Endothelial cell of umbilical vein (primary cell): ENCODE measurements at regions not wholly inside any gene's neighbourhood (a gene's known extent, or its start where the extent isn't known, plus 50 kb on each side); places are given as distances from the start of the nearest gene placed in this dataset.

ENCODE experiments used
- BruUV-seq: library from RNA; stranded (reverse); fragments of 400-500 nt; replicated peaks from 2 replicates; lab custom pipeline; 2021; lab: Mats Ljungman, UMichigan
- CTCF ChIA-PET: fragments of 300-600, 350-600 bp; sonication (Branson Sonifier 250); formaldehyde crosslinking; loops from one replicate; lab custom pipeline; 2021; ENCODE audit warnings: antibody characterized with exemption, inconsistent platforms; lab: Charles Lee
- POLR2A ChIA-PET: fragments of 300-600, 350-600 bp; sonication (Branson Sonifier 250); formaldehyde crosslinking; loops from one replicate; lab custom pipeline; 2021; ENCODE audit warnings: antibody characterized with exemption, inconsistent platforms; lab: Charles Lee
- DNase-seq: peaks from one replicate; pipeline ENCODE4 v3.0.0-alpha.2; 2011; ENCODE audit warnings: low read depth, low spot score
- FAIRE-seq: peaks from 2 replicates; lab custom pipeline; 2011; peaks lifted over from hg19 to GRCh38; lab: Jason Lieb, UNC
- H2AFZ ChIP-seq: 2 replicates; pipeline ENCODE4 v1.6.0; 2012; ENCODE audit warnings: low read depth, low read length, control low read depth, inconsistent platforms
- H3K27ac ChIP-seq: 2 replicates; pipeline ENCODE4 v1.5.1; 2011; ENCODE audit warnings: low read depth, mild to moderate bottlenecking, control low read depth, low read length, moderate library complexity; ENCODE audit not compliant: insufficient read depth
- H3K27me3 ChIP-seq, 2 experiments: 2 replicates each; pipeline versions ENCODE4 v1.6.0 to v1.6.1; 2011; ENCODE audit warnings: low read length in 2 of 2, mixed read lengths in 1 of 2; ENCODE audit not compliant: control insufficient read depth in 2 of 2, insufficient read depth in 2 of 2
- H3K36me3 ChIP-seq, 2 experiments: 2 replicates in 1 of 2; 3 replicates in 1 of 2; pipeline ENCODE4 v1.5.1; 2011; ENCODE audit warnings: low read length in 2 of 2, mild to moderate bottlenecking in 1 of 2, moderate library complexity in 1 of 2; ENCODE audit not compliant: control insufficient read depth in 2 of 2, insufficient read depth in 2 of 2; ENCODE audit errors: extremely low read depth in 1 of 2
- H3K4me1 ChIP-seq: 3 replicates; pipeline ENCODE4 v1.5.1; 2011; ENCODE audit warnings: mild to moderate bottlenecking, low read length; ENCODE audit not compliant: control insufficient read depth, insufficient read depth; ENCODE audit errors: extremely low read depth
- H3K4me2 ChIP-seq: 2 replicates; pipeline ENCODE4 v1.6.1; 2011; ENCODE audit warnings: low read length, control low read depth, mixed read lengths; ENCODE audit not compliant: insufficient read depth
- H3K4me3 ChIP-seq, 3 experiments: fragments of 200-600 bp in 1 of 3; sonication (generic), shearing (Covaris generic) in 1 of 3; replicated peaks in 1 of 3; 2 replicates each; pipeline ENCODE4 v1.5.1; 2011 to 2016; ENCODE audit warnings: control low read depth in 3 of 3, low read length in 3 of 3, mild to moderate bottlenecking in 2 of 3, inconsistent platforms in 1 of 3, low read depth in 1 of 3, moderate library complexity in 1 of 3; ENCODE audit not compliant: insufficient read depth in 1 of 3
- H3K79me2 ChIP-seq: 2 replicates; pipeline ENCODE4 v1.6.0; 2012; ENCODE audit warnings: low read length, inconsistent platforms; ENCODE audit not compliant: control insufficient read depth, insufficient read depth
- H3K9ac ChIP-seq: replicated peaks from 2 replicates; pipeline ENCODE3; 2011; ENCODE audit warnings: low read length, control low read depth; ENCODE audit not compliant: insufficient read depth; ENCODE audit errors: extremely low read depth
- H3K9me1 ChIP-seq: replicated peaks from 3 replicates; pipeline ENCODE4 v1.6.0; 2011; ENCODE audit warnings: mild to moderate bottlenecking, low read length; ENCODE audit not compliant: control insufficient read depth, insufficient read depth; ENCODE audit errors: extremely low read depth
- H3K9me3 ChIP-seq: replicated peaks from 2 replicates; pipeline ENCODE4 v1.5.1; 2012; ENCODE audit warnings: low read length, inconsistent platforms; ENCODE audit not compliant: control insufficient read depth, insufficient read depth
- H4K20me1 ChIP-seq: replicated peaks from 2 replicates; pipeline ENCODE3; 2011; ENCODE audit warnings: mild to moderate bottlenecking, low read length; ENCODE audit not compliant: control insufficient read depth, insufficient read depth; ENCODE audit errors: extremely low read depth
- FOS ChIP-seq: IDR thresholded peaks from 2 replicates; pipeline ENCODE4 v1.6.1; 2011; ENCODE audit warnings: mild to moderate bottlenecking, low read length, moderate library complexity, borderline replicate concordance; ENCODE audit not compliant: insufficient read depth
- GATA2 ChIP-seq: IDR thresholded peaks from 2 replicates; pipeline ENCODE4 v1.7.0; 2011; ENCODE audit warnings: low read depth, mild to moderate bottlenecking, moderate library complexity, mixed read lengths, low read length; ENCODE audit not compliant: insufficient read length, insufficient read depth
- JUN ChIP-seq: IDR thresholded peaks from 2 replicates; pipeline ENCODE4 v1.6.1; 2011; ENCODE audit warnings: borderline replicate concordance, low read depth; ENCODE audit not compliant: insufficient read length, insufficient read depth
- MAX ChIP-seq: IDR thresholded peaks from 2 replicates; pipeline ENCODE4 v1.6.1; 2011; ENCODE audit not compliant: insufficient read depth, insufficient read length
- MYC ChIP-seq: IDR thresholded peaks from one replicate; pipeline ENCODE4 v1.6.1; 2011; ENCODE audit warnings: mild to moderate bottlenecking, low read depth, low read length
- POLR2A ChIP-seq: IDR thresholded peaks from 2 replicates; pipeline ENCODE4 v1.6.1; 2012; ENCODE audit warnings: low read depth, mild to moderate bottlenecking, control low read depth, low read length
- POLR2AphosphoS5 ChIP-seq: IDR thresholded peaks from 2 replicates; pipeline ENCODE4 v1.6.1; 2012; ENCODE audit warnings: low read depth, mild to moderate bottlenecking, control low read depth, low read length, moderate library complexity; ENCODE audit not compliant: insufficient read depth
- dilution Hi-C: fragments of 300-500 bp; cut with MboI; formaldehyde crosslinking; loops from one replicate; pipeline ENCODE4 v1.15.0; 2019; ENCODE audit warnings: low sequenced_read_pairs; ENCODE audit not compliant: extremely low pct_ligation_motif_present
- intact Hi-C: fragments of 100-400 bp; cut with micrococcal nuclease; formaldehyde crosslinking; loops from one replicate; pipeline ENCODE4 v1.10.0; 2022
- TF ChIP-seq, protein P1 (sequence below), 2 donors: IDR thresholded peaks; 1 replicate in 1 of 2; 2 replicates in 1 of 2; pipeline ENCODE4 v1.5.1; 2011; ENCODE audit warnings: low read length in 2 of 2, mild to moderate bottlenecking in 2 of 2, moderate library complexity in 2 of 2, control low read depth in 1 of 2, inconsistent platforms in 1 of 2, low read depth in 1 of 2; ENCODE audit not compliant: insufficient read depth in 1 of 2; ENCODE audit errors: extremely low read depth in 1 of 2

DNA sequence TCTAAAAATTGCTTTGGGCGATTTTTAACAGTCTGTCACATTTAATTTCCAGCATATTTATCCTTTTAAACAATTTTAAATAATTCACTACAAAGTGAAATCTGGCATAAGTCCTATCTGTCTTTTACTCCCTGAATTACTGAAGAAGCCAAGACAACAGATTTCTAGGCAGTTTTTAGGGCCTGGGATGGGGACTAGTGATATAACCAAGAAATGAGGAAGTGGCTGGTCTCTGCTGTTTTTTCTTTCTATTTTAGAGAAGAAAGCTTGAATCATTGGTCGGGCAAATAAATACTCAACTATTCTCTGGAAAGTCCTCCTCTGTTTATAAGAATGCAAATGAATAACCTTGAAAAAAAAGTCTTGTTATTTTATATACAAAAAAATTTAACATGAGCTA is 79.7 kb upstream of the SSBP2 start:
- FAIRE-seq, result no peak
- no peak overlapping the region for H3K4me2 ChIP-seq
- H4K20me1 ChIP-seq, result no peaks in the 10 kb centered on the region
- no peaks in the 10 kb centered on the region for H3K9me3 ChIP-seq
- no peak overlapping the region for H3K4me3 ChIP-seq
- no peaks in the 10 kb centered on the region for H3K36me3 ChIP-seq
- DNase-seq, result no peak
- H2AFZ ChIP-seq, result no peak overlapping the region
- ChIA-PET POLR2A (no interaction called here), CTCF (no interaction called here)
- no peaks in the 10 kb centered on the region for H3K9me1 ChIP-seq
- dilution Hi-C loops, result no loop called here
- no peaks in the 10 kb centered on the region for H3K4me1 ChIP-seq
- TF ChIP-seq MAX (no peak), POLR2A (no peak), JUN (no peak), GATA2 (no peak), MYC (no peak), FOS (no peak), POLR2AphosphoS5 (no peak)
- TF ChIP-seq, protein P1, sequence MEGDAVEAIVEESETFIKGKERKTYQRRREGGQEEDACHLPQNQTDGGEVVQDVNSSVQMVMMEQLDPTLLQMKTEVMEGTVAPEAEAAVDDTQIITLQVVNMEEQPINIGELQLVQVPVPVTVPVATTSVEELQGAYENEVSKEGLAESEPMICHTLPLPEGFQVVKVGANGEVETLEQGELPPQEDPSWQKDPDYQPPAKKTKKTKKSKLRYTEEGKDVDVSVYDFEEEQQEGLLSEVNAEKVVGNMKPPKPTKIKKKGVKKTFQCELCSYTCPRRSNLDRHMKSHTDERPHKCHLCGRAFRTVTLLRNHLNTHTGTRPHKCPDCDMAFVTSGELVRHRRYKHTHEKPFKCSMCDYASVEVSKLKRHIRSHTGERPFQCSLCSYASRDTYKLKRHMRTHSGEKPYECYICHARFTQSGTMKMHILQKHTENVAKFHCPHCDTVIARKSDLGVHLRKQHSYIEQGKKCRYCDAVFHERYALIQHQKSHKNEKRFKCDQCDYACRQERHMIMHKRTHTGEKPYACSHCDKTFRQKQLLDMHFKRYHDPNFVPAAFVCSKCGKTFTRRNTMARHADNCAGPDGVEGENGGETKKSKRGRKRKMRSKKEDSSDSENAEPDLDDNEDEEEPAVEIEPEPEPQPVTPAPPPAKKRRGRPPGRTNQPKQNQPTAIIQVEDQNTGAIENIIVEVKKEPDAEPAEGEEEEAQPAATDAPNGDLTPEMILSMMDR (IDR thresholded peaks at IDR 0.05; ENCODE audit: extremely low read depth in 1 of 2, insufficient read depth in 1 of 2, low read depth in 1 of 2, low read length in 2 of 2), result no peak
- intact Hi-C loops, result no loop called here
- BruUV-seq, result no TSS peak
- H3K9ac ChIP-seq, result no peak overlapping the region
- H3K79me2 ChIP-seq, result no peaks in the 10 kb centered on the region
- H3K27me3 ChIP-seq, result peaks cover 0 to 1% of the 10 kb centered on the region in 2 experiments
- no peak overlapping the region for H3K27ac ChIP-seq
